ENCODE measurements at regions not wholly inside any gene's neighbourhood (a gene's known extent, or its start where the extent isn't known, plus 50 kb on each side); places are given as distances from the start of the nearest gene placed in this dataset.

DNA sequence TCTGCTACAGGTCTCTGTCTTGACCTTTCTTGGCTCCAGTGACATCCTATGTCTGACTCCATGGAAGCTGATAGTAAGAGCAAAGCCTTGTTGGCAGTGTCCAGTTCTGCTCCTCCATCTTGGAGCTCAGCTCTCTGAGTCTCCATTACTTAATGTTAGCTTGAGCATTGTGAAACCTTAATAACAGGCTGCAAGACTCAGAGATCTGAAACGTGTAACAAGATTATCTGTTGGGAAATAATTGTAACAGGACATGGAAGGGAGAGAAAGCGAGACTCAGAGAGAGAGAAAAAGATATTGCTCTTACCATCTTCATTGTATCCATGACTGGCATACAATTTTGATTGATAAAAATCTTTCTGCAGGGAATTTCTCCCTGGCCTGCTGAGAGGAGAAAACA is 1365.7 kb downstream of the AACS start:
- DNase-seq (ENCODE audit: low read depth), result no peak
- TF ChIP-seq, protein P1, sequence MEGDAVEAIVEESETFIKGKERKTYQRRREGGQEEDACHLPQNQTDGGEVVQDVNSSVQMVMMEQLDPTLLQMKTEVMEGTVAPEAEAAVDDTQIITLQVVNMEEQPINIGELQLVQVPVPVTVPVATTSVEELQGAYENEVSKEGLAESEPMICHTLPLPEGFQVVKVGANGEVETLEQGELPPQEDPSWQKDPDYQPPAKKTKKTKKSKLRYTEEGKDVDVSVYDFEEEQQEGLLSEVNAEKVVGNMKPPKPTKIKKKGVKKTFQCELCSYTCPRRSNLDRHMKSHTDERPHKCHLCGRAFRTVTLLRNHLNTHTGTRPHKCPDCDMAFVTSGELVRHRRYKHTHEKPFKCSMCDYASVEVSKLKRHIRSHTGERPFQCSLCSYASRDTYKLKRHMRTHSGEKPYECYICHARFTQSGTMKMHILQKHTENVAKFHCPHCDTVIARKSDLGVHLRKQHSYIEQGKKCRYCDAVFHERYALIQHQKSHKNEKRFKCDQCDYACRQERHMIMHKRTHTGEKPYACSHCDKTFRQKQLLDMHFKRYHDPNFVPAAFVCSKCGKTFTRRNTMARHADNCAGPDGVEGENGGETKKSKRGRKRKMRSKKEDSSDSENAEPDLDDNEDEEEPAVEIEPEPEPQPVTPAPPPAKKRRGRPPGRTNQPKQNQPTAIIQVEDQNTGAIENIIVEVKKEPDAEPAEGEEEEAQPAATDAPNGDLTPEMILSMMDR (conservative IDR thresholded peaks at IDR 0.05; ENCODE audit: low read depth, low read length), result no peak
- no peak overlapping the region for H3K4me3 ChIP-seq (ENCODE audit: low read depth, low read length)

DNA sequence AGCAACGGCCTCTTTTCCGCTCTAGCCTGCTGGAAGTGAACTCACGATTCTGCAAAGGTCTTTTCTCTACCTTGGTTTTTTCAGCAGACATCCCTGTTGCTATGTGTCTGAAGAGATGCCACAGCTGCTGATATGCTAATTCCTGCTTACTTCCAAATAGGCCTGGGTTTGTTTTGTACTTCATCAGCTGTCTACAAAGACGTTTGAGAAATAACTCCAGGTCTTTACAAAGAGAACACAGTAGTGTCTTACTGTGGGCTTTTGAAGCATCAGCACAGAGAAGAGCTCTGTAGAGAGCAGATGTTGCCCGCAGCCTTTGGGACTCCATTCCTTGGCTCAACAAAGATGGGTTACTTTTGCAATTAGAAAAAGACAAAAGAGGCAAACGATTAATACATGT is 1366.5 kb downstream of the AACS start:
- DNase-seq (ENCODE audit: low read depth), result no peak
- no peak overlapping the region for H3K4me3 ChIP-seq (ENCODE audit: low read depth, low read length)
- TF ChIP-seq, protein P1 (conservative IDR thresholded peaks at IDR 0.05; ENCODE audit: low read depth, low read length), result no peak

DNA sequence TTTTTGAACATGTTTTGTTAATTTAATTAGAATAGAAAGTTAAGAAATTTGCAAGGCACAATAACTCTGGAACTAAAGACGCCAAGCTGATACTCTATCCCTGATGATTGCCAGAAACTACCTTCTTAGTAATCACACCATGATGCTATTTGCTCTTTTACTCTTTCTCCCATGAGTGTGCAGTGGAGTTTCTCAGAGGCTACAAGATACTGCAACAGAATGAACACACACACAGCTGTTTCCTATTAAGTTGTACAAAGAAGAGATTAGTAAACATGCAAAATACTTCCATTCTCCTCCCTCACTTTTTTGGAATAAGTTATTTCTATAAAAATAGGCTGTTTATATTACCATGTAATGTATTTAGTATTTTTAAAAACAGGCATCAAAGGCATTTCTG is 1367.5 kb downstream of the AACS start:
- H3K4me3 ChIP-seq (ENCODE audit: low read depth, low read length), result no peak overlapping the region
- no peak for DNase-seq (ENCODE audit: low read depth)
- TF ChIP-seq, protein P1 (conservative IDR thresholded peaks at IDR 0.05; ENCODE audit: low read depth, low read length), result no peak

DNA sequence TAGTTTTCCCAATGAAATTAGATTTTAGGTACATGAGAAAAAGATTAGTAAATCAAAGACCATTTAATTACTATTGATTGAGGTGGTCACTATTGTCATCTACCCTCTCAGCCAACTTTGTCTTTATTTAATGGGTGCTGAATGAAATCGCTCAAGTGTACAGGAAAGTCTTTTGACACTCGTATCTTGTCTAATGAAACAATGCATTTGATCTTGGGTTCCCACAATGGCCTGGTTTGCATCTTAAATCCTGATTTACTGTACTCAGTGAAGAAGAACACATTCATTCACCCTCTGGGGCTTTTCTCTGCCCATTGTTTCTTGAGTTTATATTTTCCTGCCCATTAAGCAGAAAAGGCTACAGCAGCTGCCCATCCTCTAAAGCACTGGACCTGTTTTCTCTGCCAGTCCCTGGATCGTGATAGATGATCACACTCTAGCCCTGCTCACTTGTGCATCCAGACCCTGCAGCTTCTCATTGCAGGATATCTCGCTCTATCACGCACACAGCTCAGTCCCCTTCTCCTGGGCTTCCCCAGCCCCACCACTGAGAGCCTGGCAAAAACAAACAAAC is 1369.3 kb downstream of the AACS start:
- DNase-seq (ENCODE audit: low read depth), result no peak
- no peak overlapping the region for H3K4me3 ChIP-seq (ENCODE audit: low read depth, low read length)
- TF ChIP-seq, protein P1 (conservative IDR thresholded peaks at IDR 0.05; ENCODE audit: low read depth, low read length), result no peak

DNA sequence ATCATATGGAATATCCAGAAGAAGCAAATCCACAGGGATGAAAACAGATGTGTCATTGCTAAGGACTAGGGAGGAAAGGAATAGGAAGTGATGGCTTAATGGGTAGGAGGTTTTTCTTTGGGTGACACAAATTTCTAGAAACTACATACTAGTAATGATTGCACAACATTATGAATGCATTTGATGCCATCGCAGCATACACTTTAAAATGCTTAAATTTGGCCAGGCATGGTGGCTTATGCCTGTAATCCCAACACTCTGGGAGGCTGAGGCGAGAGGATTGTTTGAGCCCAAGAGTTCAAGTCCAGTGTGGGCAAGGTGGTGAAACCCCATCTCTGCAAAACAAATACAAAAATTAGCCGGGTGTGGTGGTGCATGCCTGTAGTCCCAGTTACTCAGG is 1370.8 kb downstream of the AACS start:
- TF ChIP-seq, protein P1 (conservative IDR thresholded peaks at IDR 0.05; ENCODE audit: low read depth, low read length), result no peak
- no peak for DNase-seq (ENCODE audit: low read depth)

DNA sequence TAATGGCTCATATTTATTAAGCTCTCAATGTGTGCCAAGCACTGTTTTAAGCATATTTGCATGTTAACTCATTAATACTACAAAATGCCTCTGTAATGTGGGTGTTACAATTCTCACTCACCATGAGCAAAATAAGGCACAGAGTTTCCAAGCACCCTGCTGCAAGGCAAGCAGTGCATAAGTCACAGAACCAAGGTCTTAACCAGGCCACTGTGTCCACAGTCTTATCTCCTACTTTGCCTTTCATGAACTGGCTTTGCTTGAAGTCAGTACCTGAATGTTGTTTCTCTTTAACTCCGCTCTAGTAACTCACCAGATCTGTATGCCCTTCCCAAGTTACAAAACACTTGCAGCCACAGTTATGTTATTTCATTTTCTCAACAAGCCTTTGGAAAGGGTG is 1372.7 kb downstream of the AACS start:
- no peak overlapping the region for H3K4me3 ChIP-seq (ENCODE audit: low read depth, low read length)
- TF ChIP-seq, protein P1 (conservative IDR thresholded peaks at IDR 0.05; ENCODE audit: low read depth, low read length), result no peak
- no peak for DNase-seq (ENCODE audit: low read depth)

More for the DNA sequence above, 1370.8 kb downstream of the AACS start:
- no peak overlapping the region for H3K4me3 ChIP-seq (ENCODE audit: low read depth, low read length)

DNA sequence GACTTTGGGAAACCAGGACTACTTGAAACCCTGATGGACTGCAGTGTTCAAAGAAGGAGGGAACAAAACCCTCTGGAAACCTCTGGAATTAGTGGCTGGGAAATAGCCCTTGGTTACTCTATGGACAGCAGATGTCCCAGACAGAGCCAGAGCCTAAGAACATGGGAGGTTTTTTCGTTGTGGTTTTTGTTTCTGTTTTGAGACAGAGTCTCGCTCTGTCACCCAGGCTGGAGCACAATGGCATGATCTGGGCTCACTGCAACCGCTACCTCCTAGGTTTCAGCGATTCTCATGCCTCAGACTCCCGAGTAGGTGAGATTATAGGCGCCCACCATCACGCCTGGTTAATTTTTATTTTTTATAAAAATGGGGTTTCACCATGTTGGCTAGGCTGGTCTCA is 1378.7 kb downstream of the AACS start:
- DNase-seq (ENCODE audit: low read depth), result no peak
- H3K4me3 ChIP-seq (ENCODE audit: low read depth, low read length), result no peak overlapping the region
- TF ChIP-seq, protein P1 (conservative IDR thresholded peaks at IDR 0.05; ENCODE audit: low read depth, low read length), result no peak
